Right ventricle myocardium superior (tissue), 1 donor: ENCODE measurements at regions not wholly inside any gene's neighbourhood (a gene's known extent, or its start where the extent isn't known, plus 50 kb on each side); places are given as distances from the start of the nearest gene placed in this dataset.

ENCODE experiments used
- ATAC-seq: fragments of 200-7000 bp; cut with Tn5 transposase; one replicate; pipeline ENCODE4 v1.9.1; 2020; ENCODE audit warnings: mild to moderate bottlenecking; ENCODE audit not compliant: poor library complexity
- DNase-seq: peaks from one replicate; pipeline ENCODE4 v3.0.0-alpha.2; 2020
- intact Hi-C: fragments of 100-400 bp; cut with DNase I; formaldehyde crosslinking; loops from one replicate; pipeline ENCODE4 v1.11.2; 2022
- donor health status: DM: no; HTN: yes; CAD: no; lungs with severe emphysema.

GRCh38 chr1:56028911-56029310 lies 550.5 kb downstream of the PLPP3 start:
- ATAC-seq (no peak), DNase-seq (no peak)
- intact Hi-C loops, result no loop called here

GRCh38 chr1:56028244-56028643 lies 551.1 kb downstream of the PLPP3 start:
- DNase-seq (no peak), ATAC-seq (no peak)
- intact Hi-C loops, result no loop called here

GRCh38 chr1:56025942-56026341 lies 553.4 kb downstream of the PLPP3 start:
- ATAC-seq, result no peak
- intact Hi-C loops, result no loop called here
- DNase-seq, result no peak

GRCh38 chr1:56024155-56024554 lies 555.2 kb downstream of the PLPP3 start:
- intact Hi-C loops, result no loop called here
- no peak for ATAC-seq
- DNase-seq, result no peak

- intact Hi-C loops, result no loop called here
Observed at GRCh38 chr1:56019922-56020321, 559.4 kb downstream of the PLPP3 start.

GRCh38 chr1:56019472-56019871 lies 559.9 kb downstream of the PLPP3 start:
- ATAC-seq (no peak), DNase-seq (no peak)
- intact Hi-C loops, result no loop called here

More at GRCh38 chr1:56019922-56020321, 559.4 kb downstream of the PLPP3 start:
- ATAC-seq (no peak), DNase-seq (no peak)

GRCh38 chr1:56017336-56017735 lies 562.0 kb downstream of the PLPP3 start:
- no peak for ATAC-seq
- intact Hi-C loops, result no loop called here
- DNase-seq, result no peak

GRCh38 chr1:56003846-56004245 lies 575.5 kb downstream of the PLPP3 start:
- DNase-seq, result no peak
- intact Hi-C loops, result no loop called here
- no peak for ATAC-seq

- DNase-seq, result no peak
- intact Hi-C loops, result no loop called here
Observed at GRCh38 chr1:56002231-56002630, 577.1 kb downstream of the PLPP3 start.

GRCh38 chr1:56000424-56000823 lies 578.9 kb downstream of the PLPP3 start:
- intact Hi-C loops, result no loop called here
- no peak for ATAC-seq
- no peak for DNase-seq

More at GRCh38 chr1:56002231-56002630, 577.1 kb downstream of the PLPP3 start:
- ATAC-seq, result no peak

GRCh38 chr1:55997536-55997935 lies 581.8 kb downstream of the PLPP3 start:
- no peak for DNase-seq
- intact Hi-C loops, result no loop called here
- no peak for ATAC-seq

GRCh38 chr1:55993646-55994318 lies 585.6 kb downstream of the PLPP3 start:
- DNase-seq (no peak), ATAC-seq (no peak)
- intact Hi-C loops, result no loop called here

GRCh38 chr1:55990007-55990406 lies 589.4 kb downstream of the PLPP3 start:
- intact Hi-C loops, result no loop called here
- no peak for DNase-seq
- ATAC-seq, result no peak

- ATAC-seq (no peak), DNase-seq (no peak)
- intact Hi-C loops, result no loop called here
Observed at GRCh38 chr1:55988963-55989452, 590.4 kb downstream of the PLPP3 start.

- no peak for DNase-seq
- intact Hi-C loops, result no loop called here
- peak; percentile 60 for ATAC-seq
Observed at GRCh38 chr1:55987491-55988249, 591.7 kb downstream of the PLPP3 start.

- intact Hi-C loops, result no loop called here
- peak; percentile 62 for ATAC-seq
Observed at GRCh38 chr1:55986003-55986402, 593.4 kb downstream of the PLPP3 start.

GRCh38 chr1:55981010-55981650 lies 598.2 kb downstream of the PLPP3 start:
- ATAC-seq (no peak), DNase-seq (no peak)
- intact Hi-C loops, result no loop called here

More at GRCh38 chr1:55986003-55986402, 593.4 kb downstream of the PLPP3 start:
- no peak for DNase-seq

GRCh38 chr1:55980582-55980981 lies 598.8 kb downstream of the PLPP3 start:
- ATAC-seq, result no peak

GRCh38 chr1:55974714-55975441 lies 604.5 kb downstream of the PLPP3 start:
- no peak for DNase-seq
- ATAC-seq, result peak; percentile 68

More at GRCh38 chr1:55980582-55980981, 598.8 kb downstream of the PLPP3 start:
- intact Hi-C loops, result no loop called here
- DNase-seq, result no peak

More at GRCh38 chr1:55974714-55975441, 604.5 kb downstream of the PLPP3 start:
- intact Hi-C loops, result no loop called here
